Astrocyte (in vitro differentiated cells and primary cell): ENCODE measurements at regions not wholly inside any gene's neighbourhood (a gene's known extent, or its start where the extent isn't known, plus 50 kb on each side); places are given as distances from the start of the nearest gene placed in this dataset.
"Not testable (repeated sequence)": the region's sequence is repeated elsewhere in the genome, so short reads cannot be mapped to it uniquely, and the experiment has no call there.

ENCODE experiments used
- DNase-seq: peaks from one replicate; pipeline ENCODE4 v3.0.0-alpha.2; 2010; ENCODE audit warnings: low read depth
- FAIRE-seq: peaks from 2 replicates; lab custom pipeline; 2011; peaks lifted over from hg19 to GRCh38; lab: Jason Lieb, UNC
- H2AFZ ChIP-seq: 2 replicates; pipeline ENCODE4 v1.6.0; 2012; ENCODE audit warnings: low read depth, low read length, inconsistent platforms
- H3K27ac ChIP-seq: 2 replicates; pipeline ENCODE4 v1.5.1; 2011; ENCODE audit warnings: low read depth, low read length, inconsistent platforms
- H3K27me3 ChIP-seq: 2 replicates; pipeline ENCODE4 v1.6.0; 2011; ENCODE audit warnings: low read length, inconsistent platforms; ENCODE audit not compliant: insufficient read depth
- H3K36me3 ChIP-seq: 2 replicates; pipeline ENCODE4 v1.5.1; 2011; ENCODE audit warnings: low read length, inconsistent platforms; ENCODE audit not compliant: insufficient read depth
- H3K4me1 ChIP-seq: 2 replicates; pipeline ENCODE4 v1.5.1; 2011; ENCODE audit warnings: low read length, inconsistent platforms; ENCODE audit not compliant: insufficient read depth
- H3K4me2 ChIP-seq: 2 replicates; pipeline ENCODE4 v1.6.0; 2012; ENCODE audit warnings: low read length, inconsistent platforms
- H3K4me3 ChIP-seq: 2 replicates; pipeline ENCODE4 v1.5.1; 2011; ENCODE audit warnings: low read depth, mild to moderate bottlenecking, low read length, inconsistent platforms; ENCODE audit not compliant: insufficient read depth
- H3K79me2 ChIP-seq: 2 replicates; pipeline ENCODE4 v1.6.0; 2012; ENCODE audit warnings: mild to moderate bottlenecking, low read length, inconsistent platforms; ENCODE audit not compliant: insufficient read depth
- H3K9ac ChIP-seq: 2 replicates; pipeline ENCODE4 v1.6.0; 2012; ENCODE audit warnings: mild to moderate bottlenecking, low read length, inconsistent platforms
- H3K9me3 ChIP-seq: 2 replicates; pipeline ENCODE4 v1.5.1; 2012; ENCODE audit warnings: low read depth, mild to moderate bottlenecking, low read length, inconsistent platforms; ENCODE audit not compliant: insufficient read depth
- H4K20me1 ChIP-seq: 2 replicates; pipeline ENCODE4 v1.6.0; 2012; ENCODE audit warnings: low read length, inconsistent platforms; ENCODE audit not compliant: insufficient read depth
- H3K27ac Mint-ChIP-seq: one replicate; pipeline ENCODE4 v1.8.0; 2021; ENCODE audit warnings: mild to moderate bottlenecking, mixed read lengths; ENCODE audit not compliant: unreplicated experiment
- H3K27me3 Mint-ChIP-seq: one replicate; pipeline ENCODE4 v1.8.0; 2021; ENCODE audit warnings: low read depth, mixed read lengths; ENCODE audit not compliant: unreplicated experiment
- H3K36me3 Mint-ChIP-seq: one replicate; pipeline ENCODE4 v1.8.0; 2021; ENCODE audit warnings: low read depth, mixed read lengths; ENCODE audit not compliant: unreplicated experiment
- H3K4me1 Mint-ChIP-seq: one replicate; pipeline ENCODE4 v1.8.0; 2021; ENCODE audit warnings: low read depth, mixed read lengths; ENCODE audit not compliant: unreplicated experiment
- H3K4me3 Mint-ChIP-seq: one replicate; pipeline ENCODE4 v1.8.0; 2021; ENCODE audit warnings: mild to moderate bottlenecking, moderate library complexity, mixed read lengths; ENCODE audit not compliant: unreplicated experiment
- H3K9me3 Mint-ChIP-seq: one replicate; pipeline ENCODE4 v1.8.0; 2021; ENCODE audit warnings: mild to moderate bottlenecking, mixed read lengths; ENCODE audit not compliant: unreplicated experiment
- EZH2 ChIP-seq: IDR thresholded peaks from 2 replicates; pipeline ENCODE4 v1.6.1; 2012; ENCODE audit warnings: mild to moderate bottlenecking, low read length, inconsistent platforms; ENCODE audit not compliant: insufficient read depth
- TF ChIP-seq, protein P1 (sequence below): IDR thresholded peaks from 2 replicates; pipeline ENCODE4 v1.5.1; 2011; ENCODE audit warnings: low read depth, mild to moderate bottlenecking, inconsistent platforms, low read length, moderate library complexity; ENCODE audit not compliant: insufficient read depth

DNA sequence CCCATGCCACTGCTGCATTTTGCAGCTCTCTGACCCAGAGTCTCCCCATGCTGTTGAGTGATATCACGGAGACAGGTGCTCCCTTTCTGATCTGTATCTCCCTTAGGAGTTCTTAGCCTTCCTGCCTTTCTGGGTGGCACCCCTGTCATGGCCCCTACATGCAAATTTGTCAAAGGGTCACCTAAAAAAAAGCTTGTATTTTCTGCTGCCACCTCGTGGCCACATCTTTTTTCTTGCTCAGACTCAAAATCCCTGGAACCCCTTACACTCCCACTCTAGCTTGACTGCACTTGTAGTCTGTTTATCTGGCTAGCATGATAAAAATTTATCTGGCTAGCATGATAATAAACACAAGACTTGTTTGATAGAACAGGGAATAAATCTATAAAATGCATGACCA, 809.1 kb downstream of the SORCS1 start:
- TF ChIP-seq, protein P1, sequence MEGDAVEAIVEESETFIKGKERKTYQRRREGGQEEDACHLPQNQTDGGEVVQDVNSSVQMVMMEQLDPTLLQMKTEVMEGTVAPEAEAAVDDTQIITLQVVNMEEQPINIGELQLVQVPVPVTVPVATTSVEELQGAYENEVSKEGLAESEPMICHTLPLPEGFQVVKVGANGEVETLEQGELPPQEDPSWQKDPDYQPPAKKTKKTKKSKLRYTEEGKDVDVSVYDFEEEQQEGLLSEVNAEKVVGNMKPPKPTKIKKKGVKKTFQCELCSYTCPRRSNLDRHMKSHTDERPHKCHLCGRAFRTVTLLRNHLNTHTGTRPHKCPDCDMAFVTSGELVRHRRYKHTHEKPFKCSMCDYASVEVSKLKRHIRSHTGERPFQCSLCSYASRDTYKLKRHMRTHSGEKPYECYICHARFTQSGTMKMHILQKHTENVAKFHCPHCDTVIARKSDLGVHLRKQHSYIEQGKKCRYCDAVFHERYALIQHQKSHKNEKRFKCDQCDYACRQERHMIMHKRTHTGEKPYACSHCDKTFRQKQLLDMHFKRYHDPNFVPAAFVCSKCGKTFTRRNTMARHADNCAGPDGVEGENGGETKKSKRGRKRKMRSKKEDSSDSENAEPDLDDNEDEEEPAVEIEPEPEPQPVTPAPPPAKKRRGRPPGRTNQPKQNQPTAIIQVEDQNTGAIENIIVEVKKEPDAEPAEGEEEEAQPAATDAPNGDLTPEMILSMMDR = peak; percentile 12
- TF ChIP-seq EZH2 = no peak
- Histone ChIP-seq H4K20me1 (no peaks in the 10 kb centered on the region), H3K4me3 (no peak overlapping the region), H3K36me3 (no peaks in the 10 kb centered on the region), H3K9ac (no peak overlapping the region), H3K27me3 (no peaks in the 10 kb centered on the region), H3K27ac (no peak overlapping the region), H3K4me1 (no peaks in the 10 kb centered on the region), H3K9me3 (no peaks in the 10 kb centered on the region), H2AFZ (no peak overlapping the region), H3K4me2 (no peak overlapping the region), H3K79me2 (no peaks in the 10 kb centered on the region)
- H3K27me3 Mint-ChIP-seq = no peaks in the 10 kb centered on the region
- no peaks in the 10 kb centered on the region for H3K36me3 Mint-ChIP-seq
- DNase-seq = no peak
- no peak overlapping the region for H3K4me3 Mint-ChIP-seq
- H3K9me3 Mint-ChIP-seq = no peaks in the 10 kb centered on the region
- H3K4me1 Mint-ChIP-seq = peaks cover 2% of the 10 kb centered on the region
- FAIRE-seq = no peak
- H3K27ac Mint-ChIP-seq = no peak overlapping the region

DNA sequence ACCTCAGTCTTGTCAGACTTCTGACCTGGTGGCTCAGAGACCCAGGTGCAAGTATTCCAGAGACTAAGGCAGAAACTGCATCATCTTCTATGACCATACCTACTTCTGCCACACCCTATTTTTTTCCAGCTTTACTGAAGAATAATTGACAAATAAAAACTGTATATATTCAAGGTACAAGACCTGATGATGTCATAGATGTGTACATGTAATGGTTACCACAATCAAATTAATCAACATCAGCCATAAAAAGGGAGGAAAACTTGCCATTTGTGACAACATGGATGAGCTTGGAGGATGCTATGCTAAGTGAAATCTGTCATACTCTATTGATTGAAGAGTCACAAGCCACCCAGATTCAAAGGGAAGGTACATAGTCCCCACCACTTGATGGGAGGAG, 815.6 kb downstream of the SORCS1 start:
- Histone ChIP-seq H3K4me3 (no peak overlapping the region), H3K36me3 (no peaks in the 10 kb centered on the region), H3K9ac (no peak overlapping the region), H3K27me3 (no peaks in the 10 kb centered on the region), H3K79me2 (no peaks in the 10 kb centered on the region), H3K4me2 (no peak overlapping the region), H4K20me1 (no peaks in the 10 kb centered on the region), H3K9me3 (no peaks in the 10 kb centered on the region), H2AFZ (no peak overlapping the region), H3K27ac (no peak overlapping the region), H3K4me1 (no peaks in the 10 kb centered on the region)
- no peaks in the 10 kb centered on the region for H3K27me3 Mint-ChIP-seq
- H3K4me1 Mint-ChIP-seq = peaks cover 2% of the 10 kb centered on the region
- FAIRE-seq (no peak), DNase-seq (no peak)
- H3K9me3 Mint-ChIP-seq = no peaks in the 10 kb centered on the region
- H3K36me3 Mint-ChIP-seq = no peaks in the 10 kb centered on the region
- no peak overlapping the region for H3K27ac Mint-ChIP-seq
- H3K4me3 Mint-ChIP-seq = no peak overlapping the region
- TF ChIP-seq, protein P1 = no peak
- no peak for TF ChIP-seq EZH2

DNA sequence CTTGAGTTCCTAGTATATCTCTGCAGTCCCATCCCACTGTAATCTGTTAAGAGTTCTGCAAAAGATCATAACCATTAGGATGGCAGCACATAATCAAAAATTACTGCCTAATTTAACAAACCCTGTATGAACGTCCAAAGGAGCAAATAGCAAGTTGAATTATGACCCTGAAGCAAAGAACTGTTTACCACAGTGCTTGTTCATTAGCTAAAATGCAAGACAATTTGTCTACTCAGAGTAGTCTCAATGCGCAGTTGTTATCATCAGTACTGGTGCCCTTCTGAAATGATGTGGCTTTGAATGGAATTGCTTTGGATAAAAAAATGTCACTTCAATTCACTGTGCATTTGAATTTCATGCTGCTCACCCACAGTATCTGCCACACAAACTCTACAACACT, 817.0 kb downstream of the SORCS1 start:
- TF ChIP-seq, protein P1 = no peak
- no peak for TF ChIP-seq EZH2
- Histone ChIP-seq H3K27me3 (no peaks in the 10 kb centered on the region), H2AFZ (no peak overlapping the region), H3K27ac (no peak overlapping the region), H3K4me1 (no peaks in the 10 kb centered on the region), H4K20me1 (no peaks in the 10 kb centered on the region), H3K9ac (no peak overlapping the region), H3K4me3 (no peak overlapping the region), H3K9me3 (no peaks in the 10 kb centered on the region), H3K4me2 (no peak overlapping the region), H3K36me3 (no peaks in the 10 kb centered on the region), H3K79me2 (no peaks in the 10 kb centered on the region)
- Mint-ChIP-seq H3K27me3 (no peaks in the 10 kb centered on the region), H3K36me3 (no peaks in the 10 kb centered on the region), H3K27ac (no peak overlapping the region), H3K4me1 (peaks cover 2% of the 10 kb centered on the region), H3K9me3 (no peaks in the 10 kb centered on the region), H3K4me3 (no peak overlapping the region)
- FAIRE-seq (no peak), DNase-seq (no peak)

DNA sequence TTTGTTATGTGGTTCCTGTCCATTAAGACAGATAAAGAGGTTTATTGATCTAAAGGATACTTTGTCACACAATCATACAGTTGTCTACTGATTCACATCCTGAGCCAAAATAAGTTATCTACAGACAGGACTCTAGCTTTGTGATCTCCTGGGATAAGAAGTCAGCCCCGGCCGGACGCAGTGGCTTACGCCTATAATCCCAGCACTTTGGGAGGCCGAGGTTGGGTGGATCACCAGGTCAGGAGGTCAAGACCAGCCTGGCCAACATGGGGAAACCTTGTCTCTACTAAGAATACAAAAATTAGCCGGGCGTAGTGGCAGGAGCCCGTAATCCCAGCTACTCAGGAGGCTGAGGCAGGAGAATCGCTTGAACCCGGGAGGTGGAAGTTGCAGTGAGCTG, 821.0 kb downstream of the SORCS1 start:
- H3K27me3 ChIP-seq, H3K9me3 Mint-ChIP-seq, H3K4me2 ChIP-seq, H3K27ac Mint-ChIP-seq, H3K4me1 Mint-ChIP-seq, FAIRE-seq, H3K27ac ChIP-seq, H3K9ac ChIP-seq, H3K79me2 ChIP-seq, H3K4me3 Mint-ChIP-seq, H2AFZ ChIP-seq, DNase-seq, H3K36me3 Mint-ChIP-seq, H4K20me1 ChIP-seq, H3K4me1 ChIP-seq, H3K27me3 Mint-ChIP-seq, H3K4me3 ChIP-seq, H3K9me3 ChIP-seq, H3K36me3 ChIP-seq: not testable (repeated sequence)
